ENCODE measurements at regions not wholly inside any gene's neighbourhood (a gene's known extent, or its start where the extent isn't known, plus 50 kb on each side); places are given as distances from the start of the nearest gene placed in this dataset.

- no peak overlapping the region for H3K27ac ChIP-seq (ENCODE audit: low read depth, low read length, severe bottlenecking)
- no peaks in the 10 kb centered on the region for H3K36me3 ChIP-seq (ENCODE audit: control insufficient read depth, insufficient read depth, low read length)
- 71 to 75% methylated on average over 3 to 7 of the region's 7 CpGs for WGBS, 2 experiments (ENCODE audit: insufficient coverage in 2 of 2)
- H3K4me1 ChIP-seq (ENCODE audit: control insufficient read depth, insufficient read depth, low read length, poor library complexity, severe bottlenecking): peaks cover 27% of the 10 kb centered on the region
- H3K9me3 ChIP-seq (ENCODE audit: control insufficient read depth, low read length): no peaks in the 10 kb centered on the region
- no peak overlapping the region for H3K4me3 ChIP-seq (ENCODE audit: extremely low read depth, insufficient read depth, low read length, poor library complexity, severe bottlenecking)
These were observed 320.3 kb upstream of the CLINT1 start for GRCh38 chr5:158179271-158179670.

DNA sequence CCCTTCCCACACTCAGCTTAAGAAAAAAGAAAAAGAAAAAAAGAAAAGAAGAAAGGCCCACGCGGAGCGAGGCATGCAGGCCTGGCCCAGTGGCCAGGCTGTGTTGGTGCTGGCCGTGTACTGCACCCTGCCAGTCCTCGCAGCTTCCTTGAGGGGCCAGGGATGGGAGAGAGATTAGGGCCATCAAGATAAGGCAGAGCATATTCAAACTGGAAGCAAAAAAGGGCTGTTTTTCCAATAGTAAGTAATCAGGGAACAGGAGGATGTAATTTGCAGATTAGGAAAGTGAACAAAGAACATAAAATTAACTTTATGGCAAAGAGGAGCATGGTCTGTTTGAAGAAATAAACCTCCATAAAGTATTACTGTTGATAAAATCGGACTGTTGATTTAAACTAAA, 319.6 kb upstream of the CLINT1 start:
- H3K4me1 ChIP-seq (ENCODE audit: control insufficient read depth, insufficient read depth, low read length, poor library complexity, severe bottlenecking): peaks cover 27% of the 10 kb centered on the region
- no peaks in the 10 kb centered on the region for H3K36me3 ChIP-seq (ENCODE audit: control insufficient read depth, insufficient read depth, low read length)
- H3K9me3 ChIP-seq (ENCODE audit: control insufficient read depth, low read length): no peaks in the 10 kb centered on the region
- 71 to 77% methylated on average over 5 of the region's 6 CpGs for WGBS, 2 experiments (ENCODE audit: insufficient coverage in 2 of 2)
- no peak overlapping the region for H3K4me3 ChIP-seq (ENCODE audit: extremely low read depth, insufficient read depth, low read length, poor library complexity, severe bottlenecking)
- H3K27ac ChIP-seq (ENCODE audit: low read depth, low read length, severe bottlenecking): no peak overlapping the region

DNA sequence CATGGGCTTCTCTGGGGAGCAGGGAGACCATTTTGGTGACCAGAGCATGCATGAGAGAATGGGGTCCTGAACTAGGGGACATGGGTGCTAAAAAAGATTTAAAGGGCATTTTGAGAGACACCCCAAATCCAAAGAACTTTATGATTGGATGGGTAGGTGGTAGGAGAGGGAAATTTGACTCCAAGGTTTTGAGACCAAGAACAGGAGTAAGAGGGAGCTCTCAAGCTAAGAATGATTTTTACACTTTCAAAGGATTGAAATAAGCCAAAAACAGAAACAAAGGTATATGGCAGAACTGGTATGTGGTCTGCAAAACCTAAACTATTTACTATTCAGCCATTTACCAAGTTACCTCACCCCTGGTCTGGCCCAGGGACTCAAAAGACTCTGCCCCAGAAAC, 318.2 kb upstream of the CLINT1 start:
- H3K4me3 ChIP-seq (ENCODE audit: extremely low read depth, insufficient read depth, low read length, poor library complexity, severe bottlenecking): no peak overlapping the region
- H3K9me3 ChIP-seq (ENCODE audit: control insufficient read depth, low read length): no peaks in the 10 kb centered on the region
- peaks cover 27% of the 10 kb centered on the region for H3K4me1 ChIP-seq (ENCODE audit: control insufficient read depth, insufficient read depth, low read length, poor library complexity, severe bottlenecking)
- H3K27ac ChIP-seq (ENCODE audit: low read depth, low read length, severe bottlenecking): no peak overlapping the region
- no peaks in the 10 kb centered on the region for H3K36me3 ChIP-seq (ENCODE audit: control insufficient read depth, insufficient read depth, low read length)

DNA sequence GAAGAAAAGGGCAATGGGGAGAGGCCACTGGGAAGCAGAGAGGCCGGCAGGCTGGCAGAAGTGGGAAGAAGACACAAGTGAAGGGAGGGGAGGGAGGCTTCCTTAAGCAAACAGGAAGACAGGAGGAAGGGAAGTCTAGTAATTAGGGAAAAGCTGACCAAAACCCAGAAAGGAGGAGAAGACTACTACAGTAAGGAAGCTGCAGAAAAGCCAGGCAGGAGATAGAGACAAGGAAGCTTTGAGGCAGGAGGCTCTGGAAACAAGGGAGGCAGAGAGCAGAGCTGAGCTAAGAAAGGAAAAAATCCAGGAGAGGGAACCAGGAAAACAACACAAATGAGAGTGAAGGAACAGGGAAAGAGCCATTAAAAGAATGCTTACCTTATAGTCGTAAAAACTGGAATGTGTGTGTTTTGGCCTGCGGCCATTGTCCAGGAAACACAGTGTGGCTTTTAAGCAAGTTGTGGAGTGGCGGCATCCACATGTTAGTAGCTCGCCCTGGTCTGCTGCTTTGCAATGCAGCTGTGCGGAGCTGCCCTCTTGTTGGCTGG, 317.1 kb upstream of the CLINT1 start:
- Histone ChIP-seq H3K4me1 (ENCODE audit: control insufficient read depth, insufficient read depth, low read length, poor library complexity, severe bottlenecking) (peaks cover 27% of the 10 kb centered on the region), H3K9me3 (ENCODE audit: control insufficient read depth, low read length) (no peaks in the 10 kb centered on the region), H3K4me3 (ENCODE audit: extremely low read depth, insufficient read depth, low read length, poor library complexity, severe bottlenecking) (no peak overlapping the region), H3K36me3 (ENCODE audit: control insufficient read depth, insufficient read depth, low read length) (no peaks in the 10 kb centered on the region), H3K27ac (ENCODE audit: low read depth, low read length, severe bottlenecking) (peak overlapping the region; percentile 43)
- 83 to 84% methylated on average over 6 of the region's 6 CpGs for WGBS, 2 experiments (ENCODE audit: insufficient coverage in 2 of 2)

GRCh38 chr5:158174918-158175851, 316.2 kb upstream of the CLINT1 start:
- no peaks in the 10 kb centered on the region for H3K9me3 ChIP-seq (ENCODE audit: control insufficient read depth, low read length)
- H3K27ac ChIP-seq (ENCODE audit: low read depth, low read length, severe bottlenecking): peak overlapping the region; percentile 16
- WGBS, 2 experiments (ENCODE audit: insufficient coverage in 2 of 2): 11 to 61% methylated on average over 3 to 6 of the region's 8 CpGs
- H3K4me3 ChIP-seq (ENCODE audit: extremely low read depth, insufficient read depth, low read length, poor library complexity, severe bottlenecking): no peak overlapping the region
- H3K4me1 ChIP-seq (ENCODE audit: control insufficient read depth, insufficient read depth, low read length, poor library complexity, severe bottlenecking): peaks cover 27% of the 10 kb centered on the region
- H3K36me3 ChIP-seq (ENCODE audit: control insufficient read depth, insufficient read depth, low read length): no peaks in the 10 kb centered on the region

DNA sequence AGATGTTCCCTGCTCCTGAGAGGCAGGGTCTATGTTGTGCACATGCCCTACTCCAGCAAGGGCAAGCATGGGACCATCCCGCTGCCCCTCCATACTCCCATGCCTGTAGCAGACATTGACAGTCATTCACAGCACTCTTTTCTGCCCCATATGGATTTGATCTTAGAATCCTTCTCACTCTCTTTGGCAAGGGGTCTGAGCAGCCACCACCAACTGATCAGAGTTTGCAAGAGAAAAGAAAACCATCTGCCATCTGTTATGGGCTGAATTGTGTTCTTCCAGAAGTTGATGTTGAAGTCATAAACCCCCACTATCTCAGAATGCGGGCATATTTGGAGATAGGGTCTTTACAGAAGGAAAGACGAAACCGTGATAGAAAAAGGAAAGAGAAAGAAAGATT, 315.1 kb upstream of the CLINT1 start:
- 76 to 100% methylated on average over 1 to 3 of the region's 4 CpGs for WGBS, 2 experiments (ENCODE audit: insufficient coverage in 2 of 2)
- Histone ChIP-seq H3K27ac (ENCODE audit: low read depth, low read length, severe bottlenecking) (no peak overlapping the region), H3K9me3 (ENCODE audit: control insufficient read depth, low read length) (no peaks in the 10 kb centered on the region), H3K4me3 (ENCODE audit: extremely low read depth, insufficient read depth, low read length, poor library complexity, severe bottlenecking) (no peak overlapping the region), H3K4me1 (ENCODE audit: control insufficient read depth, insufficient read depth, low read length, poor library complexity, severe bottlenecking) (peaks cover 27% of the 10 kb centered on the region), H3K36me3 (ENCODE audit: control insufficient read depth, insufficient read depth, low read length) (no peaks in the 10 kb centered on the region)

- 83 to 100% methylated on average over 1 of the region's 2 CpGs for WGBS, 2 experiments (ENCODE audit: insufficient coverage in 2 of 2)
- no peak overlapping the region for H3K27ac ChIP-seq (ENCODE audit: low read depth, low read length, severe bottlenecking)
- peaks cover 13% of the 10 kb centered on the region for H3K4me1 ChIP-seq (ENCODE audit: control insufficient read depth, insufficient read depth, low read length, poor library complexity, severe bottlenecking)
- H3K4me3 ChIP-seq (ENCODE audit: extremely low read depth, insufficient read depth, low read length, poor library complexity, severe bottlenecking): no peak overlapping the region
- H3K36me3 ChIP-seq (ENCODE audit: control insufficient read depth, insufficient read depth, low read length): no peaks in the 10 kb centered on the region
- no peaks in the 10 kb centered on the region for H3K9me3 ChIP-seq (ENCODE audit: control insufficient read depth, low read length)
These were observed 313.1 kb upstream of the CLINT1 start for GRCh38 chr5:158172005-158172404.

- Histone ChIP-seq H3K27ac (ENCODE audit: low read depth, low read length, severe bottlenecking) (no peak overlapping the region), H3K36me3 (ENCODE audit: control insufficient read depth, insufficient read depth, low read length) (no peaks in the 10 kb centered on the region), H3K4me3 (ENCODE audit: extremely low read depth, insufficient read depth, low read length, poor library complexity, severe bottlenecking) (no peak overlapping the region), H3K9me3 (ENCODE audit: control insufficient read depth, low read length) (no peaks in the 10 kb centered on the region), H3K4me1 (ENCODE audit: control insufficient read depth, insufficient read depth, low read length, poor library complexity, severe bottlenecking) (peaks cover 13% of the 10 kb centered on the region)
- WGBS, 2 experiments (ENCODE audit: insufficient coverage in 2 of 2): 100% methylated on average over 1 of the region's 2 CpGs; no CpG with 5 or more reads in 1 of the 2 experiments
These were observed 311.6 kb upstream of the CLINT1 start for GRCh38 chr5:158170534-158170933.

- Histone ChIP-seq H3K9me3 (ENCODE audit: control insufficient read depth, low read length) (no peaks in the 10 kb centered on the region), H3K4me3 (ENCODE audit: extremely low read depth, insufficient read depth, low read length, poor library complexity, severe bottlenecking) (no peak overlapping the region), H3K4me1 (ENCODE audit: control insufficient read depth, insufficient read depth, low read length, poor library complexity, severe bottlenecking) (peaks cover 8% of the 10 kb centered on the region), H3K36me3 (ENCODE audit: control insufficient read depth, insufficient read depth, low read length) (no peaks in the 10 kb centered on the region), H3K27ac (ENCODE audit: low read depth, low read length, severe bottlenecking) (no peak overlapping the region)
- 84 to 94% methylated on average over 2 to 3 of the region's 3 CpGs for WGBS, 2 experiments (ENCODE audit: insufficient coverage in 2 of 2)
These were observed 311.1 kb upstream of the CLINT1 start for GRCh38 chr5:158170060-158170459.

- WGBS, 2 experiments (ENCODE audit: insufficient coverage in 2 of 2): 18 to 29% methylated on average over 3 to 5 of the region's 5 CpGs
- Histone ChIP-seq H3K36me3 (ENCODE audit: control insufficient read depth, insufficient read depth, low read length) (no peaks in the 10 kb centered on the region), H3K9me3 (ENCODE audit: control insufficient read depth, low read length) (no peaks in the 10 kb centered on the region), H3K4me3 (ENCODE audit: extremely low read depth, insufficient read depth, low read length, poor library complexity, severe bottlenecking) (no peak overlapping the region), H3K4me1 (ENCODE audit: control insufficient read depth, insufficient read depth, low read length, poor library complexity, severe bottlenecking) (peaks cover 11% of the 10 kb centered on the region), H3K27ac (ENCODE audit: low read depth, low read length, severe bottlenecking) (peak overlapping the region; percentile 86)
These were observed 307.5 kb upstream of the CLINT1 start for GRCh38 chr5:158166424-158166823.

DNA sequence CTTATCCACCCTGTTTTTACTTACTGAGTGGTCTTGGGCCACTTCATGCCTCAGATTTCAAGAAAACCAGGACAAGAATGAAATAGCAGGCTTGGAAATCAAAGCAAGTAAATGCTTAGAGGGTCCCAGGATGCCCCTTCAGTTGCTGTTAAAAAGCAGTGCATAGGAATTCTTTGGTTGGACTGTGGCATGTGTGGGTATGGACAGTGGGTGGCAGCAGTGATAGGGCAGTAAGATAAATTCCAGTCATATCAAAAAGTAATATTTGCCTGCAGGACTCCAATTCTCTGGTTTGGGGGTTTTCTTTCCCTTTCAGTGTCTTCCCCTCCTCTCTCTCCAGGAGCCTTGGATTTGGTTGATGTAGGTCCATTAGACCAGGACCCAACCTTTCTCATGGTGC, 306.7 kb upstream of the CLINT1 start:
- peak overlapping the region; percentile 86 for H3K27ac ChIP-seq (ENCODE audit: low read depth, low read length, severe bottlenecking)
- H3K9me3 ChIP-seq (ENCODE audit: control insufficient read depth, low read length): no peaks in the 10 kb centered on the region
- H3K4me1 ChIP-seq (ENCODE audit: control insufficient read depth, insufficient read depth, low read length, poor library complexity, severe bottlenecking): peaks cover 11% of the 10 kb centered on the region
- H3K4me3 ChIP-seq (ENCODE audit: extremely low read depth, insufficient read depth, low read length, poor library complexity, severe bottlenecking): no peak overlapping the region
- H3K36me3 ChIP-seq (ENCODE audit: control insufficient read depth, insufficient read depth, low read length): no peaks in the 10 kb centered on the region

Data from mesodermal cell (in vitro differentiated cells).